GM18870 (cell line): ENCODE measurements at regions not wholly inside any gene's neighbourhood (a gene's known extent, or its start where the extent isn't known, plus 50 kb on each side); places are given as distances from the start of the nearest gene placed in this dataset.

Experiments
- ATAC-seq: cut with Tn5 transposase; IDR thresholded peaks from one replicate; pipeline ENCODE4 v1.9.1; 2021; ENCODE audit warnings: moderate library complexity; ENCODE audit not compliant: unreplicated experiment

- ATAC-seq, result no peak
These were observed 427.2 kb upstream of the PDE3A start for GRCh38 chr12:19941096-19941495.

- ATAC-seq, result no peak
These were observed 422.5 kb upstream of the PDE3A start for GRCh38 chr12:19945559-19946435.

GRCh38 chr12:19946550-19946949 is 421.8 kb upstream of the PDE3A start:
- ATAC-seq, result no peak

- no peak for ATAC-seq
These were observed 421.0 kb upstream of the PDE3A start for GRCh38 chr12:19947344-19947743.

- no peak for ATAC-seq
These were observed 416.7 kb upstream of the PDE3A start for GRCh38 chr12:19951664-19952063.

- no peak for ATAC-seq
These were observed 414.6 kb upstream of the PDE3A start for GRCh38 chr12:19953734-19954133.

GRCh38 chr12:19954163-19954562 is 414.2 kb upstream of the PDE3A start:
- ATAC-seq, result no peak

GRCh38 chr12:19957308-19958125 is 410.8 kb upstream of the PDE3A start:
- no peak for ATAC-seq

GRCh38 chr12:19958389-19958788 is 409.9 kb upstream of the PDE3A start:
- no peak for ATAC-seq

GRCh38 chr12:19959353-19959752 is 409.0 kb upstream of the PDE3A start:
- ATAC-seq, result no peak

- ATAC-seq, result no peak
These were observed 407.8 kb upstream of the PDE3A start for GRCh38 chr12:19960527-19960926.

GRCh38 chr12:19962192-19962591 is 406.1 kb upstream of the PDE3A start:
- ATAC-seq, result no peak

- ATAC-seq, result no peak
These were observed 404.4 kb upstream of the PDE3A start for GRCh38 chr12:19963972-19964371.

GRCh38 chr12:19964549-19964948 is 403.8 kb upstream of the PDE3A start:
- no peak for ATAC-seq

GRCh38 chr12:19965196-19966038 is 402.9 kb upstream of the PDE3A start:
- no peak for ATAC-seq

GRCh38 chr12:19967001-19967400 is 401.3 kb upstream of the PDE3A start:
- ATAC-seq, result no peak

GRCh38 chr12:19967431-19967830 is 400.9 kb upstream of the PDE3A start:
- ATAC-seq, result no peak

- no peak for ATAC-seq
These were observed 398.2 kb upstream of the PDE3A start for GRCh38 chr12:19970116-19970515.

GRCh38 chr12:19970821-19971220 is 397.5 kb upstream of the PDE3A start:
- no peak for ATAC-seq

- no peak for ATAC-seq
These were observed 396.7 kb upstream of the PDE3A start for GRCh38 chr12:19971361-19972280.
